GM20000 (cell line): ENCODE measurements at regions not wholly inside any gene's neighbourhood (a gene's known extent, or its start where the extent isn't known, plus 50 kb on each side); places are given as distances from the start of the nearest gene placed in this dataset.
"Not testable (repeated sequence)": the region's sequence is repeated elsewhere in the genome, so short reads cannot be mapped to it uniquely, and the experiment has no call there.

ENCODE experiments used
- DNase-seq: peaks from one replicate; pipeline ENCODE4 v3.0.0; 2012; ENCODE audit warnings: low spot score
- CTCF ChIP-seq: IDR thresholded peaks from 2 replicates; pipeline ENCODE4 v1.5.1; 2012; ENCODE audit warnings: mild to moderate bottlenecking, control low read depth; ENCODE audit errors: extremely low read depth, missing control alignments

- no peak for TF ChIP-seq CTCF
- no peak for DNase-seq
Observed at GRCh38 chr1:70586046-70586445, 175.0 kb downstream of the CTH start.

GRCh38 chr1:70587872-70588366, 176.9 kb downstream of the CTH start:
- no peak for TF ChIP-seq CTCF
- no peak for DNase-seq

- not testable (repeated sequence) for DNase-seq
Observed at GRCh38 chr1:70593551-70593950, 182.5 kb downstream of the CTH start.

GRCh38 chr1:70608815-70609214, 197.7 kb downstream of the CTH start:
- TF ChIP-seq CTCF: no peak
- no peak for DNase-seq

- not testable (repeated sequence) for DNase-seq
Observed at GRCh38 chr1:70610164-70610563, 199.1 kb downstream of the CTH start.

- no peak for TF ChIP-seq CTCF
- no peak for DNase-seq
Observed at GRCh38 chr1:70616946-70617345, 205.9 kb downstream of the CTH start.

GRCh38 chr1:70617728-70618127, 206.7 kb downstream of the CTH start:
- TF ChIP-seq CTCF: no peak

GRCh38 chr1:70627910-70628309, 216.8 kb downstream of the CTH start:
- DNase-seq: no peak
- TF ChIP-seq CTCF: no peak

More at GRCh38 chr1:70617728-70618127, 206.7 kb downstream of the CTH start:
- no peak for DNase-seq

- no peak for TF ChIP-seq CTCF
- no peak for DNase-seq
Observed at GRCh38 chr1:70628973-70629372, 217.9 kb downstream of the CTH start.
